HL-60 (cell line): ENCODE measurements at regions not wholly inside any gene's neighbourhood (a gene's known extent, or its start where the extent isn't known, plus 50 kb on each side); places are given as distances from the start of the nearest gene placed in this dataset.

ENCODE experiments used
- CTCF ChIP-seq: IDR thresholded peaks from one replicate; pipeline ENCODE4 v1.5.1; 2011; ENCODE audit warnings: low read length, control low read depth, inconsistent platforms; ENCODE audit not compliant: insufficient read depth
- GABPA ChIP-seq: IDR thresholded peaks from 2 replicates; pipeline ENCODE4 v1.6.1; 2012; ENCODE audit warnings: low read depth
- POLR2AphosphoS5 ChIP-seq: IDR thresholded peaks from 2 replicates; pipeline ENCODE4 v1.6.1; 2012; ENCODE audit warnings: low read depth
- REST ChIP-seq: IDR thresholded peaks from 2 replicates; pipeline ENCODE4 v1.6.1; 2012; ENCODE audit warnings: low read depth; ENCODE audit not compliant: insufficient replicate concordance

GRCh38 chr13:80010846-80011245, 330.1 kb downstream of the SPRY2 start:
- TF ChIP-seq CTCF, result no peak
- no peak for TF ChIP-seq POLR2AphosphoS5
- TF ChIP-seq REST, result no peak
- no peak for TF ChIP-seq GABPA
